ENCODE measurements at regions not wholly inside any gene's neighbourhood (a gene's known extent, or its start where the extent isn't known, plus 50 kb on each side); places are given as distances from the start of the nearest gene placed in this dataset.

DNA sequence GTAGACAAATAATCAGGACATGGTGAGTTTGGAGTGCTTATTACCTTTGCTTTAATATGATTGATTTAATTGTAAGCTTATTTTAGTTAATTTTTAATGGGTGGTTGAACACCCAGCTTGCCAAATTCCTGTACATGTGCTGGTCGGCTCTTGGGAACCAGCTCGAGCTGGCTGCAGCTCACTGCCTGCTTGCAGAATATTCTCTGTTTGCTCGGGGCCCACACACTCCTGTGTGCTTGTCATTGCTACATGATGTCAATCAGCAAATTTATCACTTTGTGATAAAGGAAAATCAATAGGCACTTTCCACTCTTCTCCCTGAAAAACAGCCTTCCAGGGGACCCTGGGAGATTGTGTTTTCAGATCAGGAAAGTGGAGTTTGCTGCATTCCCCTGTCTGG, 141.1 kb upstream of the LHX5 start:
- DNase-seq, result no peak

DNA sequence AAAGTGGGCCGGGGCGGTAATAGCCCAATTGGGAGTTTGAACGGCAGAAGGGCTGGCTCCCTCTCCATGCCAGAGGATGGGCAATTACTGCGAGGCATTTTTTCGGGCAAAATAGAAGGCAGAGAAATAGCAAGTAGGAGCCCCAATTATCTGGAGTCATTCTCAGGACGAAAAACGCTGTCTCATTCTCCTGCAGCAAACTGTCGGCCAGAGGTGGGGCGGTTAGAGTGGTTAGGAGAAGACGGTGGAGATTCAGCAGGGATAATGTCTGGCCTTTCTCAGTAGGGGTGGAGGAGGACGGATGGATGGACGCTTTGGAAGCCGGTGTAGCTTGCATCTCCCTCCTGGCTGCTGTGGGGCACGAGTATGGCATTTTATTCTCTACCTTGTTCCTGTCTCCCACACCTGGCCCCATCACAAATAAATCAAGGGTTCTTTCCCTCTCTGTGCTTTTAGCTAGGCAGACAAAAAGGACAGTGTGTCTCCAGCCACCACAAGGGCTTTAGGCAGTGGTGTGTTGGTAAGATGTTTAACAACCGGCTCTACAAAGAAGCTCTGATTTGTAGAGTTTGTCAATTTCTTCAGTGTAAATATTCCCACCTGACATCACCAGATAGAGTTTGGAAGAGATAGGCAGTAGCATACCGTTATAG, 140.5 kb upstream of the LHX5 start:
- DNase-seq, result no peak

GRCh38 chr12:113611652-113612051, 140.0 kb upstream of the LHX5 start:
- no peak for DNase-seq

DNA sequence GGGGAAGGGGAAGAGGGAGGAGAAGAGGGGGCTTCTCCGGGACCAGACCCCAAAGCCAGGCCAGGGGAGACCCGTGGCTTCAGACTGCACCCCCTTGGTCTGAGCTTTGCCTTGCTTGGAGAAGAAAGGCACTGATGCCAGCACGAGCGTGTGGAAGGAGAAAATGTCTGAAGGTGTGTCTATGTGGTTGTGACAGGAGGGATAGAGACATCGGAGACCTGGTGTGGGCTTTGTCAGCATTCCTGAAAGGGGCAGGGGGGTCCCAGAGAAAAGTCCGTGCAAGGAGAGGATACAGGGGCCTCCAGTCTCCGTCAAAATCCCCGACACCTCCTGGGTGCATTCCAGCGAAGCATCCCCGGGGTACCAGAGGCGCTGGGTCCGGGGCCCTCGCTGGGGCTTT, 139.0 kb upstream of the LHX5 start:
- no peak for DNase-seq

DNA sequence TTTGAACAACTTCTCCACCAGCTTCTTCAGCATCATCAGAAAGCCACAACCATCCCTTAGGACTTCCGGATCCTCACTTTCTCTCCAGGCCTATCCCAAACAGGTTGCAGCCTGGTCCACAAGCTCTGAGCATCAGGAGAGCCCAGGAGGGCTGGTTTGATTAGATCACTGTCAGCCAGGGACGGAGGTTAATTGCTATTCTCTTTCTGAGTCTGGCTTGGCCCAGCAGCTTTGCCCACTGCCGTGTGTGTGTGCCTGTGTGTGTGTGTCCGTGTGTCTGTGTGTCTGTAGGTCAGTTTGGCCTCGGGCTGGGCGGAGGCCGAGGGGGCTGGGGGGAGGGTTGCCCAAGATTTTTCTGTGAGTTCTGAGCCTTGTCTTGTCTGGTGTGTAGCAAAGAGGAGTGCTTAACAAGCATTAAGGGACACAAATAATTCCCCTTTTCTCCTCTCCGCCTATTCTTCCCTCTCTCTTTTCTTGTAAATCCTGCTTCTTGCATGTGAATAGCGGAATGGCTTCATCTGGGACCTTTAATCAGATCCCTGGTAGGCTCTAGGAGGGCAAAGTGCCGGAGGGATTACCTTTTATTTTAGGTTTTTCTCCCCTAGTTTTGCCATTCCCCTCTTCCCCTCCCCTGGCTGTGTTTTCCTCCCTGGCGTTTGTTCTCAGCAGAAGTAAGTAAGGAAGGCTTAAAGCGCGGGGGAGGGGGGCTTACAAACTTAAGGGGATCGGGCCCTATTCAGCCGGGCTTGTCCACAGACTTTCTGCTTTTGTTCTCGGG, 138.2 kb upstream of the LHX5 start:
- DNase-seq, result no peak

DNA sequence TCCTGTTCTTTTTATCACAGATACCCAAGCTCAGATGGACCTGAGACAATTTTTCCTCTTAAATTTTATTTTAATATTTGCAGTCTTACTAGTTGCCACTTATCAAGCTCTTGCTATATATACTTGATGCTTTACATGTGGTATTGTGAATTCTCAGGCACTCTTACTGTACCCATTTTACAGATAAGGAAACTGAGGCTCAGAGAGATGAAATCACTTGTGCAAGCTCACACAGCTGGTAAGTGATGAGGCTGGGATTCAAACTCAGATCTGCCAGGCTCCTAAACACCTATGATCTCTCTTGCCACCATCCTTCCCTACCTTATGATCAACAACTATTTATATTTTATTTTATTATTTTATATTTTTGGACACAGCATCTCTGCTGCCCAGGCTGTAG, 133.0 kb upstream of the LHX5 start:
- DNase-seq, result no peak

DNA sequence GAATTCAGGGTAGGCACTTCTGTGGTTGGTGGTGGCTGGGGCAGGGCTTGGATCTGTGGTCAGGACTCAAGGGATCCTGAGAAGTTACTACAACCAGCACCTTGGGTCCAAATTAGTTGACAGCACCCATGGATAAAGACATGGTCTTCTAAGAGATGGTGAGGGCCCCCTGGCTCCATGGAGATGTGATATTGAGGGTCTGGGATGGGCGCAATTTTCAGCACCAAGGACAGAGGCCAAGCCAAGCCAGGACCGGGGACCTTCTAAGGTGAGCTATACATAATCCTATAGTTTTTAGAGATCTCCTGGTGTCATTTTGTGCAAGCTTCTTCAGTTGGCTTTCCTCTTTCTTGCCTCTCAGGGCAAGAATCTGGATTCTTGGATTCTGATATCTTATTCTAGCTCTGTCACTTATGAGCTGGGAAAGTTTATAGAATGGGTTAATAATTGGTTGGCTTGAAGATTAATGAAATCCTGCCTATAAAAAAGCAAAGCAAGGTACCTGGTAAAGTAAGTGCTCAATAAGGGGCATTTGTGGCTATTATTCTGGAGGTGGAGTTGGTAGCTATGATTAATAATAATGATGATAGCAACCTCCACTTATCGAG, 130.1 kb upstream of the LHX5 start:
- DNase-seq, result peak; percentile 29

DNA sequence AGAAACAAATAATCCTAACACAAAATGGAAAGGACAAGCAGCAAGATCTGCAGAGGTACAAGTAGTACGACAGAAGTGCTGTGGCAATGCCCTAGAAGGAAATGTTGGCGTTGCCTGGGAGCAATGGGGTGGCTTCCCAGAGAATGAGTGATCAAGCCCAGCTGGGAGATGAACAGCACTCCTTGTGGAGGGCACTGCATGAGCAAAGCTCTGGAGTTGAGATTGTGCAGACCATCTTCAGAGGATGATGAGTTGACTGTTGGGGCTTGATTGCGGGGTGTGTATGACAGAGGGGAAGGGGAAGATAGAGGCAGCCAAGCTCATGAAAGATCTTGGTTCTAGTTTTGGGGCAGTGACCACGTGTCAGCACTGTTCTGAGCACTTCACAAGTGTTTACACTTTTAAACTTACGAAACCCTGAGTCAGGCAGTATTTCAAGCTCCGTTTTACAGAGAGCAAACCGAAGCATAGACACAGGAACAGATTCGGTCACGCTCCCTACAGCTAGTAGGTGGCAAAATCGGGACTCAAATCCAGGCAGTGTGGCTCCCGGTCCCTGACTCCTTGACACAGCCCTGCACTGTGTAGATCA, 127.2 kb upstream of the LHX5 start:
- DNase-seq, result no peak

DNA sequence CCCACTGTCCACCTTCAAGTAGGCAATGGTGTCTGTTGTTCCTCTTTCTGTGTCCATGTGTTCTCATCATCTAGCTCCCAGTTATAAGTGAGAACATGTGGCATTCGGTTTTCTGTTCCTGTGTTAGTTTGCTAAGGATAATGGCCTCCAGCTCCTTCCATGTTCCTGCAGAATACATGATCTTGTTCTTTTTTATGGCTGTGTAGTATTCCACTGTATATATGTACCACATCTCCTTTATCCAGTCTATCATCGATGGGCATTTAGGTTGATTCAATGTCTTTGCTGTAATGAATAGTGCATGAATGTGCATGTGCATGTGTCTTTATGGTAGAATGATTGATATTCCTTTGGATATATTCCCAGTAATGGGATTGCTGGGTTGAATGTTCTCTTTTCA, 123.3 kb upstream of the LHX5 start:
- no peak for DNase-seq

GRCh38 chr12:113591480-113591974, 119.9 kb upstream of the LHX5 start:
- DNase-seq, result peak; percentile 50

DNA sequence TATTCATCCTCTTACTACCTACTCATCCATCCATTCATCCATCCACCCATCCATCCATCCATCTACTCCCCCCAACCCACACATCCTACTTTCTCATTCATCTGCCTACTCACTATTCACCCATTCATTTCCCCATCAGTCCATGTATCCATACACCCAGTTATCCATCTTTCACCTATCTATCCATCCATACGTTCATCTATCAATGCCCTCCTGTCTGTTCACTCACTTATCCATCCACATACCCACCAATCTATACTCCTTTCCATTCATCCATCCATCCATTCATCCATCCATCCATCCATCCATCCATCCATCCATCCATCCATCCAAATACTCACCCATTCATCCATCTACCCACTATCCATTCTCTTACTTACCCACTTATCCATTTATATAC, 117.8 kb upstream of the LHX5 start:
- DNase-seq, result no peak

GRCh38 chr12:113587720-113588119, 116.0 kb upstream of the LHX5 start:
- no peak for DNase-seq

DNA sequence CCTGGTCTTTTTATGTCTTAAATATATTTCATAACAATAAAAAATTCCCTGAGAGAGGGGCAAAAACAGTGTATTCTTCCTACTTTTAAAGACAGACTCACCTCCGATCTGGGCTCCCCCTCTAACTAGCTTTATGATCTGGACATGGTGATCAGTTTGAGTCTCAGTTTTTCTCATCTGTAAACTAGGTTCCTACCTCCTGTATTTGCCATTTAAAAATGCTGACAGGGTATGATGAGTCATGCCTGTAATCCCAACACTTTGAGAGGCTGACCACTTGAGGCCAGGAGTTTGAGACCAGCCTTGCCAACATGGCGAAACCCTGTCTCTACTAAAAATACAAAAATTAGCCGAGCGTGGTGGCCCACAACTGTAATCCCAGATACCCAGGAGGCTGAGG, 114.8 kb upstream of the LHX5 start:
- DNase-seq, result no peak

DNA sequence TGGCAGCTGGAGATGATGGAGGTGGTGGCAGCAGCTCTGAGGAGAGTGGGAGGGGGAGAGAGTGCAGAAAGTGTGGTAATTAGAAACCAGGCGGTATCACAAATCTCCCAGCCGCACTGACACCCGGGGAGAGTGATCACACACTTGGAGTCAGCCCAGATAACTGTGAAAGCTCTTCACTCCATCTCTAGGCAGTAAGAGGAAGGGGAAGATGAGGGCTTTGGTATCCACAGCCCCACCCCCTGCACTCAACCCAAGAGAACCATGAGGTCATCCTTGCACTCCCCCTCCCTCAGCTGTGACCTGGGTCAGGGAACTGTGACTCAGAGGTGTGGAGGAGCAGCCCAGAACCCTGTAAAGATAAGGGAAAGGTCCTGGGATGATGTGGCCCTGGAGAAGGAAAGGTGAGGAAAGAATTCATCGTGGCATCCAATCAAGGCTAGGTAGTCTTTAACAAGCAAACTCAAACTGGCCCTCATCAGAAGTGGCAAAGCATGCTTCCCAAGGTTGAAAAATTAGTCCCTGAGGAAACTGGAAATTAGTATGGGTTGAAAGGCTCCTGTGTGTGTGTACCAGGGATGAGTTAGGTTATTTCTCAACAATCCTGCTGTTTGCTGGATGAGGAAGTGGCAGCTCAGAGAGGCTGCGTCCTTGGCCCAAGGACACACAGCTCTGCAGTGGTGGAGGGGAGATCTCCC, 111.0 kb upstream of the LHX5 start:
- peak; percentile 43 for DNase-seq

DNA sequence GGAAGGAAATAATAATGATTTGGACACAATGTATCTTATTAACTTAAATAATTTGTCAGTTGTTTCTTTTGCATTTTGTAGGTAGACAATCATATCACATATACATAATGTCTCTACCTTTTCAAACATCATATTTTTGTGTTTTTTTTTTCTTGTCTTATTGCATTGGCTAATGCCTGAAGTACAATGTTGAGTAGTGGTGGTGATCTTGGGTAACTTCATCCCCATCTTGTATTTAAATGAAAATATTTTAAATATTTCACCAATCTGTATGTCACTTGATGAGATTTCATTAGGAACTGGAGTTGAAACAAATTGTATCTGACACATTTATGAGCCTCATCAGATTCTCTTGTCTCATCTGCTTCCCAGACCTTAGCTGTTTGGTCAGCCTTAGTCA, 109.7 kb upstream of the LHX5 start:
- DNase-seq, result no peak

DNA sequence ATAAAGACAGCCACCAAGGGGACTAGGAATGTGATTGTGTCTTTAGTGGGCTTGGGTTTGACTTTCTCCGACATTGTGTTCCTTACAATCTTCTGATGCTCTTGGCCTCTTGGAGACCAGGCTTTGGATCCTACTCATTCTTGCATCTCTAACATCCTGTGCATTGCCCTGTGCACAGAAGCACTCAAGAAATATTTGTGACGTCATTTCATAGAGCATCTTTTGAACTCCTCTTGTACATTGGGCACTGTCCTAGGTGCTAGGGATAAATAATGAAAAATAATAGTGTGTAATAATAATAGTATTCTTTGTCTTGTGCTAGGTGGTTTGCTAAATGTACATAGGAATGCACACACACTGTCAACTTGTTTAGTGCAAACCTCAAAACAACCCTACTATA, 108.8 kb upstream of the LHX5 start:
- DNase-seq, result no peak

- DNase-seq, result no peak
Measured at GRCh38 chr12:113577464-113578129, 105.9 kb upstream of the LHX5 start.

GRCh38 chr12:113575386-113575785, 103.7 kb upstream of the LHX5 start:
- DNase-seq, result no peak

GRCh38 chr12:113573148-113573547, 101.5 kb upstream of the LHX5 start:
- no peak for DNase-seq

DNA sequence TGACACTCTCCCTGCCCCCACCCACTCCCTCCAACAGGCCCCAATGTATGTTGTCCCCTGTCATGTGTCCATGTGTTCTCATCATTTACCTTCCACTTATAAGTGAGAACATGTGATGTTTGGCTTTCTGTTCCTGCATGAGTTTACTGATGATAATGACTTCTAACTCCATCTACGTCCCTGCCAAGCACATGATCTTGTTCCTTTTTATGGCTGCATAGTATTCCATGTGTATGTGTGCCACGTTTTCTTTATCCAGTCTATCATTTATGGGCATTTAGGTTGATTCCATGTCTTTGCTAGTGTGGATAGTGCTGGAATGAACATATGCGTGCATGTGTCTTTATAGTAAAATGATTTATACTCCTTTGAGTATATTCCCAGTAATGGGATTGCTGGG, 100.0 kb upstream of the LHX5 start:
- DNase-seq, result no peak

- DNase-seq, result no peak
Measured at GRCh38 chr12:113569806-113570205, 98.1 kb upstream of the LHX5 start.

GRCh38 chr12:113568021-113568420, 96.3 kb upstream of the LHX5 start:
- no peak for DNase-seq

Data from left kidney (tissue), 1 donor.